ENCODE measurements at regions not wholly inside any gene's neighbourhood (a gene's known extent, or its start where the extent isn't known, plus 50 kb on each side); places are given as distances from the start of the nearest gene placed in this dataset.

GRCh38 chr6:167505782-167506181 lies 180.9 kb downstream of the TTLL2 start:
- H3K4me3 Mint-ChIP-seq = no peak overlapping the region

DNA sequence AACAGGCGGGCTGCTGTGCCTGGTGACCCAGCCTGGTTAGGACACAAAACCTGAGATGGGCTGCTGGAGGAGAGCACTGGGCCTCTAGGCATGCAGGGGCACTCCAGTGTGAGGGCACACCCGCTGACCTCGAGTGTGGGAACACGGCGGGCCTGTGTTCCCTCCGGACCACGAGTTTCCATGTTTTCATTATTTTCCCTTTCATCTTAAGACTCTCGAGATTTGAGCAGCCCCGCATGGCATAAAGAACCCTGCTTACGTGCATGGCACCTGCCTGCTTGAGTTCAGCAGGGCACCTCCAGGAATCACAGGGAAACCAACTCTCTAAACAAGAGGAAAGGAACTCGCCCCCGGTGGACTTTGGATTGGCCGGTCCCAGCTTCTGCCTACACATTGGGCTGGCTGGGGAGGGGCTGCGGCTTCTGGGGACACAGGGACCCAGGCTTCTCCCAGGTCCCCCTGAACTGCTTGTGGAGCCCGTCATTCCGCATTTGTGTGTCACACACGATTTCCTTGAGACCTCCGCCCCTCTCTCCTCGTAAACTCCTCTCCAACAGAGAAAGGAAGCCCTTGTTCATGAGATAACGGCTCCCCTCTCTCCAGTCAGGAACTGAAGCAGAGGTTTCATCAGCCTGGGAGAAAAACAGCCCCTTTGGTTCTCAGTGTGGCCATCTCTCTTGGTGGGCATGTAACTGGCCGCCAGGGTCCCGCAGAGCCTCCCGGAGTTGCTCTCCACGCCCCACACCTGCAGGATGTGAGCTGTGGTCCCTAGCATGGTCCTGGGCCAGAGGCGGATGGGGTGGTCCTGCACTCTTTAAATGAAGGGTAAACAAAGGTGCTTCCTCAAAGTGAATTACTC lies 181.8 kb downstream of the TTLL2 start:
- Histone ChIP-seq H3K4me3 (ENCODE audit: low read length) (no peak overlapping the region), H3K27me3 (ENCODE audit: control insufficient read depth, insufficient read depth, low read length, poor library complexity, severe bottlenecking) (no peaks in the 10 kb centered on the region), H3K36me3 (ENCODE audit: control insufficient read depth, insufficient read depth, low read length) (no peaks in the 10 kb centered on the region), H3K9ac (ENCODE audit: extremely low read depth, low read length, poor library complexity, severe bottlenecking) (no peak overlapping the region), H3K4me1 (ENCODE audit: control insufficient read depth, insufficient read depth, low read length) (no peaks in the 10 kb centered on the region), H3K27ac (ENCODE audit: low read depth, low read length) (no peak overlapping the region), H3K9me3 (ENCODE audit: control insufficient read depth, low read length) (no peaks in the 10 kb centered on the region)
- 89 to 96% methylated on average over 15 to 25 of the region's 25 CpGs for WGBS, 2 experiments (ENCODE audit: insufficient coverage in 1 of 2, insufficient read length in 1 of 2)
- Mint-ChIP-seq H3K4me1 (peaks cover 6% of the 10 kb centered on the region), H3K27me3 (ENCODE audit: insufficient read depth) (peaks cover 8% of the 10 kb centered on the region), H3K9me3 (no peaks in the 10 kb centered on the region), H3K4me3 (no peak overlapping the region), H3K27ac (no peak overlapping the region), H3K36me3 (ENCODE audit: low read depth) (no peaks in the 10 kb centered on the region)
- TF ChIP-seq, protein P1, sequence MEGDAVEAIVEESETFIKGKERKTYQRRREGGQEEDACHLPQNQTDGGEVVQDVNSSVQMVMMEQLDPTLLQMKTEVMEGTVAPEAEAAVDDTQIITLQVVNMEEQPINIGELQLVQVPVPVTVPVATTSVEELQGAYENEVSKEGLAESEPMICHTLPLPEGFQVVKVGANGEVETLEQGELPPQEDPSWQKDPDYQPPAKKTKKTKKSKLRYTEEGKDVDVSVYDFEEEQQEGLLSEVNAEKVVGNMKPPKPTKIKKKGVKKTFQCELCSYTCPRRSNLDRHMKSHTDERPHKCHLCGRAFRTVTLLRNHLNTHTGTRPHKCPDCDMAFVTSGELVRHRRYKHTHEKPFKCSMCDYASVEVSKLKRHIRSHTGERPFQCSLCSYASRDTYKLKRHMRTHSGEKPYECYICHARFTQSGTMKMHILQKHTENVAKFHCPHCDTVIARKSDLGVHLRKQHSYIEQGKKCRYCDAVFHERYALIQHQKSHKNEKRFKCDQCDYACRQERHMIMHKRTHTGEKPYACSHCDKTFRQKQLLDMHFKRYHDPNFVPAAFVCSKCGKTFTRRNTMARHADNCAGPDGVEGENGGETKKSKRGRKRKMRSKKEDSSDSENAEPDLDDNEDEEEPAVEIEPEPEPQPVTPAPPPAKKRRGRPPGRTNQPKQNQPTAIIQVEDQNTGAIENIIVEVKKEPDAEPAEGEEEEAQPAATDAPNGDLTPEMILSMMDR (conservative IDR thresholded peaks at IDR 0.05) = no peak
- DNase-seq = no peak

More at GRCh38 chr6:167505782-167506181, 180.9 kb downstream of the TTLL2 start:
- peaks cover 10% of the 10 kb centered on the region for H3K27me3 Mint-ChIP-seq (ENCODE audit: insufficient read depth)
- no peaks in the 10 kb centered on the region for H3K9me3 Mint-ChIP-seq
- TF ChIP-seq, protein P1 (conservative IDR thresholded peaks at IDR 0.05) = no peak
- Histone ChIP-seq H3K4me3 (ENCODE audit: low read length) (no peak overlapping the region), H3K9ac (ENCODE audit: extremely low read depth, low read length, poor library complexity, severe bottlenecking) (no peak overlapping the region), H3K36me3 (ENCODE audit: control insufficient read depth, insufficient read depth, low read length) (no peaks in the 10 kb centered on the region), H3K27me3 (ENCODE audit: control insufficient read depth, insufficient read depth, low read length, poor library complexity, severe bottlenecking) (no peaks in the 10 kb centered on the region), H3K9me3 (ENCODE audit: control insufficient read depth, low read length) (no peaks in the 10 kb centered on the region), H3K27ac (ENCODE audit: low read depth, low read length) (no peak overlapping the region), H3K4me1 (ENCODE audit: control insufficient read depth, insufficient read depth, low read length) (no peaks in the 10 kb centered on the region)
- no peak for DNase-seq
- H3K36me3 Mint-ChIP-seq (ENCODE audit: low read depth) = no peaks in the 10 kb centered on the region
- H3K4me1 Mint-ChIP-seq = peaks cover 7% of the 10 kb centered on the region
- H3K27ac Mint-ChIP-seq = no peak overlapping the region
- WGBS, 2 experiments (ENCODE audit: insufficient coverage in 1 of 2, insufficient read length in 1 of 2) = 84 to 85% methylated on average over 9 to 13 of the region's 13 CpGs

DNA sequence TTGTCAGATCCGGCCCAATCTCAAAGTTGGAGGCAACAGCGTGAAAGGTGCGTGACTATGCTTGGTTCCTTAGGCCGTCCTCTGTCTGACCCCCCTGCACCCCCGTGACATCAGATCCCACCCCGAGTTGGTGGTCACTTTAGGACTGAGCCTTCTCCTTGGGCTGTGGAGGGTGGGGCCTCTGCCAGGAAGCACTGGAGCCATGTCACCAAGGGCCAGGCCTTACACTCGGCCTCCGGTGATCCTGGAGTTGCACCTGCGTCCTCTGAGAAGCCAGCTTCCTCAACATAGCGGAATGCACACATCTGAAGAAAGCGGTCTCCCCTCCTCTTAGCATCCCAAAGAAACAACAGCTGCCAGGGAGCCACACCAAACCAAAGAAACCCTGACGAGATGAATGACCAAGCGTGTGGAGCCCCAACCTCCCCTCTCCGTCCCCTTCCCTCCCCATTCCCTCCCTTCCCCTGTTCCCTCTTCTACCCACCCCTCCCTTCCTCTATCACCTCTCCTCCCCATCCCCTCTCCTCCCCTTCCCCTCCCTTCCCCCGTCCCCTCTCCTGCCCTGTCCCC lies 182.6 kb downstream of the TTLL2 start:
- Histone ChIP-seq H3K27me3 (ENCODE audit: control insufficient read depth, insufficient read depth, low read length, poor library complexity, severe bottlenecking) (no peaks in the 10 kb centered on the region), H3K4me1 (ENCODE audit: control insufficient read depth, insufficient read depth, low read length) (no peaks in the 10 kb centered on the region), H3K36me3 (ENCODE audit: control insufficient read depth, insufficient read depth, low read length) (no peaks in the 10 kb centered on the region), H3K9me3 (ENCODE audit: control insufficient read depth, low read length) (no peaks in the 10 kb centered on the region), H3K27ac (ENCODE audit: low read depth, low read length) (no peak overlapping the region), H3K9ac (ENCODE audit: extremely low read depth, low read length, poor library complexity, severe bottlenecking) (no peak overlapping the region), H3K4me3 (ENCODE audit: low read length) (no peak overlapping the region)
- Mint-ChIP-seq H3K4me1 (no peaks in the 10 kb centered on the region), H3K27ac (no peak overlapping the region), H3K27me3 (ENCODE audit: insufficient read depth) (peaks cover 8% of the 10 kb centered on the region), H3K4me3 (no peak overlapping the region), H3K9me3 (no peaks in the 10 kb centered on the region), H3K36me3 (ENCODE audit: low read depth) (no peaks in the 10 kb centered on the region)
- no peak for DNase-seq
- TF ChIP-seq, protein P1 (conservative IDR thresholded peaks at IDR 0.05) = no peak
- 90 to 91% methylated on average over 4 to 14 of the region's 15 CpGs for WGBS, 2 experiments (ENCODE audit: insufficient coverage in 1 of 2, insufficient read length in 1 of 2)

All from endodermal cell (in vitro differentiated cells).